ENCODE measurements at regions not wholly inside any gene's neighbourhood (a gene's known extent, or its start where the extent isn't known, plus 50 kb on each side); places are given as distances from the start of the nearest gene placed in this dataset.

- no peak overlapping the region for H3K9ac ChIP-seq
- no peaks in the 10 kb centered on the region for H3K4me1 ChIP-seq (ENCODE audit: control insufficient read depth in 1 of 2, insufficient read depth in 2 of 2, low read depth in 1 of 2, low read length in 1 of 2)
- no peak overlapping the region for H2AFZ ChIP-seq (ENCODE audit: low read depth)
- H3K4me2 ChIP-seq = no peak overlapping the region
- TF ChIP-seq IRF3 (IDR thresholded peaks at IDR 0.05; ENCODE audit: low read depth, low read length) (no peak), USF2 (IDR thresholded peaks at IDR 0.05; ENCODE audit: borderline replicate concordance, low read depth, low read length) (no peak), EP300 (IDR thresholded peaks at IDR 0.05; ENCODE audit: borderline replicate concordance in 1 of 2, low read depth in 1 of 2, low read length in 1 of 2) (no peak), RFX5 (IDR thresholded peaks at IDR 0.05; ENCODE audit: low read length) (no peak), ELF1 (IDR thresholded peaks at IDR 0.05) (no peak), MXI1 (IDR thresholded peaks at IDR 0.05; ENCODE audit: low read depth, low read length) (no peak), PBX3 (IDR thresholded peaks at IDR 0.05) (no peak), JUND (IDR thresholded peaks at IDR 0.05) (no peak), MAX (IDR thresholded peaks at IDR 0.05; ENCODE audit: low read depth) (no peak), RCOR1 (IDR thresholded peaks at IDR 0.05; ENCODE audit: low read length) (no peak), USF1 (IDR thresholded peaks at IDR 0.05; ENCODE audit: borderline replicate concordance, low read depth) (no peak), FOXJ3 (CRISPR knock-in tag; IDR thresholded peaks at IDR 0.05) (no peak)
- H3K9me3 ChIP-seq = no peaks in the 10 kb centered on the region
- DNase-seq = no peak
- no peak overlapping the region for H3K4me3 ChIP-seq (ENCODE audit: low read depth in 2 of 2, low read length in 1 of 2)
- H4K20me1 ChIP-seq (ENCODE audit: insufficient read depth) = no peaks in the 10 kb centered on the region
- H3K9me2 ChIP-seq = no peaks in the 10 kb centered on the region
- CTCF ChIA-PET = interaction anchor here (0.6 to 1.4 kb wide), 8 partner anchors 8 to 530 kb away, joined by 3 to 4 read pairs (median 3); no protein-coding TSS in a partner anchor
- H3K27me3 ChIP-seq (ENCODE audit: insufficient read depth) = no peaks in the 10 kb centered on the region; the same call in 1 of the 2 replicates
- POLR2A ChIA-PET = no interaction called here
- 26% methylated on average over 2 of the region's 2 CpGs for WGBS (ENCODE audit: low lambda C conversion rate)
- H3K36me3 ChIP-seq (replicated peaks in 1 of 2; ENCODE audit: control insufficient read depth in 1 of 2, insufficient read depth in 2 of 2, low read length in 1 of 2) = no peaks in the 10 kb centered on the region
- no peaks in the 10 kb centered on the region for H3F3A ChIP-seq (replicated peaks; ENCODE audit: insufficient read depth)
- no peaks in the 10 kb centered on the region for H3K79me2 ChIP-seq (ENCODE audit: insufficient read depth)
- no peak overlapping the region for H3K27ac ChIP-seq (ENCODE audit: low read depth in 2 of 2, low read length in 1 of 2)
Observed at GRCh38 chr2:105574796-105575344, 169.8 kb upstream of the NCK2 start.

All from SK-N-SH (cell line).